NCI-H2171 (cell line): ENCODE measurements at regions not wholly inside any gene's neighbourhood (a gene's known extent, or its start where the extent isn't known, plus 50 kb on each side); places are given as distances from the start of the nearest gene placed in this dataset.
"Not testable (repeated sequence)": the region's sequence is repeated elsewhere in the genome, so short reads cannot be mapped to it uniquely, and the experiment has no call there.

Experiments
- DNase-seq: peaks from one replicate; lab custom pipeline; 2025; lab: John Stamatoyannopoulos, UW

- no peak for DNase-seq
Observed at GRCh38 chrX:68995780-68996551, 167.1 kb downstream of the EFNB1 start.

- no peak for DNase-seq
Observed at GRCh38 chrX:68995386-68995779, 166.6 kb downstream of the EFNB1 start.

DNA sequence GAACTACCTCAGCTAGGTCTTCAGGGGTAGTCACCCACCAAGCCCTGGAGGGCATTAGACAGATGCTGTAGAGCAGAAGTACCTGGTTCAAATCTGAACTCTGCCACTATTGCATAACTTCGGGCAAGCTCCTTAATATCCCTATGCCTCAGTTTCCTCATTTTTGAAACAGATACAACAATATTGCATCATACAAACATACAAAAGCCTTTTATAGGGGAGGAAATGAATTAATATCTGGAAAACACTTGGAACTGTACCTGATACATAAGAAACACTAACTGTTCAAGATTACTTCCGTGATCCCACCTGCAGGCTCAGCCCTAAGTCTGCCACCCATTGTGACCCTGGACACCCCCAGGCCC is 166.1 kb downstream of the EFNB1 start:
- no peak for DNase-seq

- no peak for DNase-seq
Observed at GRCh38 chrX:68994135-68994890, 165.5 kb downstream of the EFNB1 start.

DNA sequence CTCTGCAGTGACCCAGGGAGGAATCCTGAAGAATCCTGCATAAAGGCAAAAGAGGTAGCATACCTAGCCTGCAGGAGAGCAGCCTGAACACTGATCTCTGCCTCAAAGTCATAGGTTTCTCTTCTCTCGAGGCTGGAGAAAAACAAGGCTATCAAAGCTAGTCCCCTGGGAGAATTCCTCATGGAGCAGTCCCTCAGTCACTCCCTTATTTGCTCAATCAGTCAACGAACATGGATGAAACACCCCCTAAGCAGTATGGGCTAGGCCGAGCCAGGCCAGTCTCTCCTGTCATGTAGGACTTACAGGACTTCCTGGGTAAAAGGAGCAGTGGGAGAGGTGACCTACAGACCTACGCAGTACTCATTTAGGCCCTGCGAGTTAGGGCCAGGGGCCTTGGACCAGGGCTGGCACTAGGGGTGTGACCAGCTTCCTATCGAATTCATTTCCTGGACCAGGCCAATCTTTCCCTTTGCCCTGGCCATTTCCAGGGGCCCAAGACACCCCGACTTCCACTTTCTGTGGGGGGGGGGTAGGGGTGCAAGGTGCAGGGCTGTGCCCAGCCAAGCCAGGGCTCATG is 164.1 kb downstream of the EFNB1 start:
- DNase-seq: no peak

DNA sequence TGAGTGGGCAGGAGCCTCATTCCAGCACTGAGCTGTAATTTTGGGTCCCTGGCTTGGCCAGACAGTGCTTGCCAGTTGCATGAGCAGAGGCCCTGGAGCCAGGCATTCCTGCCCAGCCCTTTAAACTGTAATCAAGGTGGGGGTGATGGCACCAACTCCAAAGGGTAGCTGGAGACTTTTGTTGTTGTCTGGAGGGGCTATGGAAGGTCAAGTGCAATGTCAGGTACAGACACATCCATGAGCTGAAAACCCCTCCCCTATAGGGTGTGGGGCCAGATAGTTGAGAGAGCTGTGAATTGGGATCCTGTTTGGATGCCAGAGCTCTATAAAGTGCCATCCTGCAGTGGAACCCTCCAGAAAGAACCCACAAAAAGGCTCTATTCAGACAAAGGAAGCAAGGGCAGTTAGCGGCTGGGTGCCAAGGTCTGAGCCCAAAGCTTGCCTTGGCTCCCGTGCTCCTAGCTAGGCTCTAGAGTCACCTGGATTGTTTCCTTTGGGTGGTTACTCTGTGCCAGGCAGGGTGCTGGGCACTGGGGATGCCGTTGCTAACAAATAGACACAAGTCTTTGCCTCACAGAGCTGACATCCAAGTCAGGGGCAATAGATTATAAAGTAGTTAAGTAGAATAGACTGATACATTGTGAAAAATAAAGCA is 163.0 kb downstream of the EFNB1 start:
- DNase-seq: no peak

DNA sequence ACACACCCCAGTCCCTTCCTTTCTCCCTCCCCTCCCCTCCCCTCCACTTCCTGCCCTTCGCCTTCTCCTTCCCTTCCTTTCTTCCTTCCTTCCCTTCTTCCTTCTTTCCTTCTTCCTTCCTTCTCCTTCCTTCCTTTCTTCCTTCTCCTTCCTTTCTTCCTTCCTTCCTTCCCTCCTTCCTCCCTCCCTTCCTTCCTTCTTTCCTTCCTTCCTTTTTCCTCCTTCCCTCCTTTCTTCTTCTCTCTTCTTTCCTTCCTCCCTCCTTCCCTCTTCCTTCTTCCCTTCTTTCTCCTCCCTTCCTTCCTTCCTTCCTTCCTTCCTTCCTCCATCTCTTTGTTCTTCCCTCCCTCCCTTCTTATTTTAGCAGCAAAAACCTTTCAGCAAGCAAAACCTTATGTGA is 162.1 kb downstream of the EFNB1 start:
- DNase-seq: no peak

- DNase-seq: no peak
Observed at GRCh38 chrX:68989865-68990606, 161.2 kb downstream of the EFNB1 start.

- DNase-seq: no peak
Observed at GRCh38 chrX:68989456-68989855, 160.6 kb downstream of the EFNB1 start.

DNA sequence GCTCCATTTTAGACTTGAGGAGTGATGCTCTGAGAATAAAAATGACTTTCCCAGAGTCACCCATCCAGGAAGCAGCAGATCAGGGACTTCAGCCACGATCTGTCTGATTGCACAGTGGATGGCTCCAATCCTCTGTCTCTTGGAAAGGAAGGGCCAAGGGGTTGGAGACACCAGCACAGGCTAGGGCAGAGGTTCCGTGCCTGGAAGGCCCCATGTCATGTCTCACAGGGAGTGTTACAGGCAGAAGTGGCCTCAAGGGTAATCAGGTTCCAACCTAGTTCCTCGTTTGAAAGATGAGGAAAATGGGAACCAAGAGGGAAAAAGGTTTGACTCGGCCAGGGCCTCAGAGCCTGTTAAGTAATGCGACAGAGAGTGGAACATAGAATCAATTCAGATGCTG is 160.0 kb downstream of the EFNB1 start:
- DNase-seq: no peak

GRCh38 chrX:68985135-68985755 is 156.4 kb downstream of the EFNB1 start:
- no peak for DNase-seq

DNA sequence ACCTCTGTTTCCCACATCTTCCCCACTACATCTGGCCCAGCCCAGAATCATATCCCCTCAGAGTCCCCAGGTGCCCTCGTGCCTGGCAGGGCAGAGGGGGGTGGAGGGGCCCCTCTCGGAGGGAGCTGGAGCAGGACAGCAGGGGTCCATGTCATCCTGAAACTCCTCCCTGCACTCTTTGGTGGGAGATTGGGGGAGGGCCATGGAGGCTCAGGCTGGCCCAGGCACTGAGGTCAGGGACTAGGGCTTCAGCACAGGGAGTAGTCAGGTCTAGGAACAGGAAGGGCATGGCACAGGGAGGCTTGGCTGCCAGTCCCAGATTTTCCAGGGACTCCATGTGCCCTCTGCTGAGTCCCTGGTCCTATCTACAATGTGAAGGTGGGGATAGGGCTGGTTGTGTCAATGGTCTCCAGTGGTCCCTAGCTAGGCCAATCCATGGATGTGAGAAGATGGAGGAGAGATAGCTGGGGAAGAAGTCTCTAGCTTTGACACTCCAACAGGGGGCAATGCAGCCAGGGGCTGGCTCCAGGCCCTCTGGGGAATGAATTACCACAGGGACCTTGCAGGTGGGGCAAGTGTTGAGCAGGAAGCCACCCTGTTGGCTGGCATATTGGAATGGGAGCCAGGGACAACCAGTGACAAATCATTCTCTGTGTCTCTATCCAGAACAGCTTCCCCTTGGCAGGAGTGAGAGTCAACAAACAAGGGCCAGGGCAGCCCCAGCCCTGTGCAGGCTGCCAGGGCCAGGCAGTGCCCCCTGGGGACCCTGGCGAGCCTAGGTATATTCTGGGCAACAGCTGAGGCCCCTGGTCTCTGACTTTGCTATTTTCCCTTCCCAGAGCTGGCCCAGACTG is 154.4 kb downstream of the EFNB1 start:
- no peak for DNase-seq

- no peak for DNase-seq
Observed at GRCh38 chrX:68982476-68982875, 153.7 kb downstream of the EFNB1 start.

GRCh38 chrX:68980906-68981616 is 152.2 kb downstream of the EFNB1 start:
- DNase-seq: no peak

DNA sequence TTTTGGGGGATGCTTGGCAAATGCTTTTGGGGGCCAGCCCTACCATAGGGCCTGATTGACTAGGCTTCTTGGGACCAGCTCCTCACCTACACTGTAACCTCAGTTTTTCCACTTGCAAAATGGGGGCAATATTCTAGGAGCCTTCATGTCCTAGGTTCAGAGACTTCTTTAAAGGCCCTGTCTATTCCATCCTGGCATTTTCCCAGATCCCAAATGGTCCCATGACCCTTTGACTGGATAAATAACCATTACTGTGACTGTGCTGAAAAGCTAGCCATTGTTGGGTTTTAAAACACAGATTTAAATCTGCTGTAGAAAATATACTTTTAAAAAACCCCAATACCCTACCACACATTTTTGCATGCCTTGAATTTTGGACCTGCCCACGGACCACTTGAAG is 149.8 kb downstream of the EFNB1 start:
- DNase-seq: no peak

- DNase-seq: no peak
Observed at GRCh38 chrX:68978255-68978654, 149.4 kb downstream of the EFNB1 start.

DNA sequence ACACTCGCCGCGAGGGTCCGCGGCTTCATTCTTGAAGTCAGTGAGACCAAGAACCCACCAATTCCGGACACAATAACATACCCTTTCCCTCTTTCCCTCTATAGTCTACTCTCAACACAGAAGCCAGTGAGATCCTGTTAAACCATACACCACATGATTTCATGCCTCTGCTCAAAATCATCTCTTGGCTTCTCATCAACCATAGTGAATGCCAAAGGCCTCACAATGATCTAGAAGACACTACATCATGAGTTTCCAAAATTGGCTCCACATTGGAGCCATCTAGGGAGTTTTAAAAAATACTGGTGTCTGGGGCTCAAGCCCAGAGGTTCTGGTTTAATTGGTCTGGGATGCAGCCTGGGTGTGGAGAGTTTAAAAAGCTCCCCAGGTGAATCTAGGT is 124.5 kb downstream of the EFNB1 start:
- DNase-seq: no peak

- not testable (repeated sequence) for DNase-seq
Observed at GRCh38 chrX:68951942-68952619, 123.3 kb downstream of the EFNB1 start.

- no peak for DNase-seq
Observed at GRCh38 chrX:68950937-68951336, 122.1 kb downstream of the EFNB1 start.
